ENCODE measurements at regions not wholly inside any gene's neighbourhood (a gene's known extent, or its start where the extent isn't known, plus 50 kb on each side); places are given as distances from the start of the nearest gene placed in this dataset.

DNA sequence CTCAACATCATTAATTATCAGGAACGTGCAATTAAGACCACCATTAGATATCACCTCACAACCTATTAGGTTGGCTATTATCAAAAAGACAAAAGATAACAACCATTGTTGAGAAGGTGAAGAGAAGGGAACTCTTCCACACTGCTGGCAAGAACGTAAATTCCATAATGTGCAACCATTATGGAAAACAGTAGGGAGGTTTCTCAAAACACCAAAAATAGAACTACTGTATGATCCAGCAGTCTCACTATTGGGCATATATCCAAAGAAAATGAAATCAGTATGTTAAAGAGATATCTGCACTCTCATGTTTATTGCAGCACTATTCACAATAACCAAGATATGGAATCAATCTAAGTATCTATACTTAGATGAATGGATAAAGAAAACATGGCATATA, 51.6 kb upstream of the OR4E1 start:
- no peaks in the 10 kb centered on the region for H3K9me3 ChIP-seq (ENCODE audit: control insufficient read depth, insufficient read depth, low read depth, low read length)
- H3K4me1 ChIP-seq (ENCODE audit: control insufficient read depth, insufficient read depth, low read length): no peaks in the 10 kb centered on the region
- H3K27me3 ChIP-seq (ENCODE audit: control insufficient read depth, insufficient read depth, low read length): peaks cover 3% of the 10 kb centered on the region; the same call in 1 of the 2 replicates
- CTCF ChIA-PET: no interaction called here
- H3K27ac ChIP-seq (ENCODE audit: low read length): no peak overlapping the region
- TF ChIP-seq, protein P1, sequence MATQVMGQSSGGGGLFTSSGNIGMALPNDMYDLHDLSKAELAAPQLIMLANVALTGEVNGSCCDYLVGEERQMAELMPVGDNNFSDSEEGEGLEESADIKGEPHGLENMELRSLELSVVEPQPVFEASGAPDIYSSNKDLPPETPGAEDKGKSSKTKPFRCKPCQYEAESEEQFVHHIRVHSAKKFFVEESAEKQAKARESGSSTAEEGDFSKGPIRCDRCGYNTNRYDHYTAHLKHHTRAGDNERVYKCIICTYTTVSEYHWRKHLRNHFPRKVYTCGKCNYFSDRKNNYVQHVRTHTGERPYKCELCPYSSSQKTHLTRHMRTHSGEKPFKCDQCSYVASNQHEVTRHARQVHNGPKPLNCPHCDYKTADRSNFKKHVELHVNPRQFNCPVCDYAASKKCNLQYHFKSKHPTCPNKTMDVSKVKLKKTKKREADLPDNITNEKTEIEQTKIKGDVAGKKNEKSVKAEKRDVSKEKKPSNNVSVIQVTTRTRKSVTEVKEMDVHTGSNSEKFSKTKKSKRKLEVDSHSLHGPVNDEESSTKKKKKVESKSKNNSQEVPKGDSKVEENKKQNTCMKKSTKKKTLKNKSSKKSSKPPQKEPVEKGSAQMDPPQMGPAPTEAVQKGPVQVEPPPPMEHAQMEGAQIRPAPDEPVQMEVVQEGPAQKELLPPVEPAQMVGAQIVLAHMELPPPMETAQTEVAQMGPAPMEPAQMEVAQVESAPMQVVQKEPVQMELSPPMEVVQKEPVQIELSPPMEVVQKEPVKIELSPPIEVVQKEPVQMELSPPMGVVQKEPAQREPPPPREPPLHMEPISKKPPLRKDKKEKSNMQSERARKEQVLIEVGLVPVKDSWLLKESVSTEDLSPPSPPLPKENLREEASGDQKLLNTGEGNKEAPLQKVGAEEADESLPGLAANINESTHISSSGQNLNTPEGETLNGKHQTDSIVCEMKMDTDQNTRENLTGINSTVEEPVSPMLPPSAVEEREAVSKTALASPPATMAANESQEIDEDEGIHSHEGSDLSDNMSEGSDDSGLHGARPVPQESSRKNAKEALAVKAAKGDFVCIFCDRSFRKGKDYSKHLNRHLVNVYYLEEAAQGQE (IDR thresholded peaks at IDR 0.05; ENCODE audit: insufficient read depth in 1 of 2, low read depth in 2 of 2, low read length in 1 of 2): no peak
- TF ChIP-seq TCF7L2 (IDR thresholded peaks at IDR 0.05; ENCODE audit: low read depth, low read length): no peak
- no peak for TF ChIP-seq SIN3A (IDR thresholded peaks at IDR 0.05; ENCODE audit: borderline replicate concordance, insufficient read depth, low read depth, low read length)
- TF ChIP-seq POLR2AphosphoS5 (IDR thresholded peaks at IDR 0.05; ENCODE audit: low read depth, low read length): no peak
- TF ChIP-seq CTCF (IDR thresholded peaks at IDR 0.05): no peak
- in situ Hi-C loops (cut with HindIII; ENCODE audit: low pct_unique_long_range_greater_than_20kb, low sequenced_read_pairs) (no loop called here), intact Hi-C loops (cut with micrococcal nuclease; ENCODE audit: unreplicated experiment) (no loop called here)
- POLR2A ChIA-PET: no interaction called here
- no peak overlapping the region for H3K4me3 ChIP-seq (ENCODE audit: low read depth in 2 of 2, low read length in 2 of 2)
- BruUV-seq (replicated peaks): no TSS peak
- no peak for ATAC-seq
- DNase-seq (ENCODE audit: low read depth, low spot score): no peak
- no peaks in the 10 kb centered on the region for H3K36me3 ChIP-seq (ENCODE audit: control insufficient read depth, insufficient read depth, low read length)

- Histone ChIP-seq H3K27me3 (ENCODE audit: control insufficient read depth, insufficient read depth, low read length) (peaks cover 3% of the 10 kb centered on the region; the same call in 1 of the 2 replicates), H3K4me3 (ENCODE audit: low read depth in 2 of 2, low read length in 2 of 2) (no peak overlapping the region), H3K36me3 (ENCODE audit: control insufficient read depth, insufficient read depth, low read length) (no peaks in the 10 kb centered on the region), H3K4me1 (ENCODE audit: control insufficient read depth, insufficient read depth, low read length) (no peaks in the 10 kb centered on the region), H3K9me3 (ENCODE audit: control insufficient read depth, insufficient read depth, low read depth, low read length) (no peaks in the 10 kb centered on the region), H3K27ac (ENCODE audit: low read length) (no peak overlapping the region)
- intact Hi-C loops (cut with micrococcal nuclease; ENCODE audit: unreplicated experiment) (no loop called here), in situ Hi-C loops (cut with HindIII; ENCODE audit: low pct_unique_long_range_greater_than_20kb, low sequenced_read_pairs) (no loop called here)
- ChIA-PET POLR2A (no interaction called here), CTCF (no interaction called here)
- ATAC-seq (no peak), DNase-seq (ENCODE audit: low read depth, low spot score) (no peak)
- TF ChIP-seq, protein P1 (IDR thresholded peaks at IDR 0.05; ENCODE audit: insufficient read depth in 1 of 2, low read depth in 2 of 2, low read length in 1 of 2): no peak
- TF ChIP-seq CTCF (IDR thresholded peaks at IDR 0.05): no peak
- TF ChIP-seq SIN3A (IDR thresholded peaks at IDR 0.05; ENCODE audit: borderline replicate concordance, insufficient read depth, low read depth, low read length): no peak
- TF ChIP-seq TCF7L2 (IDR thresholded peaks at IDR 0.05; ENCODE audit: low read depth, low read length): no peak
- TF ChIP-seq POLR2AphosphoS5 (IDR thresholded peaks at IDR 0.05; ENCODE audit: low read depth, low read length): no peak
- BruUV-seq (replicated peaks): no TSS peak
These were observed 50.7 kb upstream of the OR4E1 start for GRCh38 chr14:21724090-21724973.
